ENCODE measurements at regions not wholly inside any gene's neighbourhood (a gene's known extent, or its start where the extent isn't known, plus 50 kb on each side); places are given as distances from the start of the nearest gene placed in this dataset.

GRCh38 chr4:23232987-23233386 is 540.2 kb downstream of the GBA3 start:
- TF ChIP-seq, protein P1, sequence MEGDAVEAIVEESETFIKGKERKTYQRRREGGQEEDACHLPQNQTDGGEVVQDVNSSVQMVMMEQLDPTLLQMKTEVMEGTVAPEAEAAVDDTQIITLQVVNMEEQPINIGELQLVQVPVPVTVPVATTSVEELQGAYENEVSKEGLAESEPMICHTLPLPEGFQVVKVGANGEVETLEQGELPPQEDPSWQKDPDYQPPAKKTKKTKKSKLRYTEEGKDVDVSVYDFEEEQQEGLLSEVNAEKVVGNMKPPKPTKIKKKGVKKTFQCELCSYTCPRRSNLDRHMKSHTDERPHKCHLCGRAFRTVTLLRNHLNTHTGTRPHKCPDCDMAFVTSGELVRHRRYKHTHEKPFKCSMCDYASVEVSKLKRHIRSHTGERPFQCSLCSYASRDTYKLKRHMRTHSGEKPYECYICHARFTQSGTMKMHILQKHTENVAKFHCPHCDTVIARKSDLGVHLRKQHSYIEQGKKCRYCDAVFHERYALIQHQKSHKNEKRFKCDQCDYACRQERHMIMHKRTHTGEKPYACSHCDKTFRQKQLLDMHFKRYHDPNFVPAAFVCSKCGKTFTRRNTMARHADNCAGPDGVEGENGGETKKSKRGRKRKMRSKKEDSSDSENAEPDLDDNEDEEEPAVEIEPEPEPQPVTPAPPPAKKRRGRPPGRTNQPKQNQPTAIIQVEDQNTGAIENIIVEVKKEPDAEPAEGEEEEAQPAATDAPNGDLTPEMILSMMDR (IDR thresholded peaks at IDR 0.05): no peak
- no peak for TF ChIP-seq POLR2A (IDR thresholded peaks at IDR 0.05)

Data from transverse colon (tissue), 3 donors.